Body of pancreas (tissue), 4 donors: ENCODE measurements at regions not wholly inside any gene's neighbourhood (a gene's known extent, or its start where the extent isn't known, plus 50 kb on each side); places are given as distances from the start of the nearest gene placed in this dataset.

Source experiments
- ATAC-seq: fragments of 150-250 bp; one replicate; pipeline ENCODE4 v1.9.1; 2016
- DNase-seq, 4 donors: peaks; one replicate each; pipeline ENCODE4 v3.0.0-alpha.2; 2019
- H3K27ac ChIP-seq, 4 donors: fragments of 200-600 bp; sonication (generic); 1 replicate in 3 of 4; 2 replicates in 1 of 4; pipeline versions ENCODE4 v1.5.1 to v1.6.1; 2016 to 2019; ENCODE audit warnings: mild to moderate bottlenecking in 1 of 4, mixed read lengths in 1 of 4, moderate library complexity in 1 of 4
- H3K27me3 ChIP-seq, 2 donors: fragments of 200-600 bp; sonication (generic); one replicate each; pipeline ENCODE4 v1.6.0; 2016; ENCODE audit warnings: mild to moderate bottlenecking in 1 of 2
- H3K36me3 ChIP-seq, 2 donors: fragments of 200-600 bp; sonication (generic); replicated peaks in 1 of 2; 2 replicates each; pipeline ENCODE4 v1.5.1; 2016; ENCODE audit warnings: low read depth in 2 of 2; ENCODE audit not compliant: insufficient read depth in 1 of 2
- H3K4me1 ChIP-seq: fragments of 200-600 bp; sonication (generic); one replicate; pipeline ENCODE4 v1.6.0; 2016
- H3K4me3 ChIP-seq, 2 donors: fragments of 200-600 bp; sonication (generic); 1 replicate in 1 of 2; 2 replicates in 1 of 2; pipeline ENCODE4 v1.5.1; 2016 to 2019
- H3K9me3 ChIP-seq, 3 donors: fragments of 200-600 bp; sonication (generic); 1 replicate in 2 of 3; 2 replicates in 1 of 3; pipeline ENCODE4 v1.5.1; 2016
- POLR2A ChIP-seq, 3 donors: fragments of 450-650 bp; IDR thresholded peaks; one replicate each; pipeline ENCODE4 v1.6.1; 2016; ENCODE audit warnings: antibody characterized with exemption in 3 of 3, mild to moderate bottlenecking in 2 of 3
- WGBS, 2 donors: methylation state at CpG; one replicate each; pipeline ENCODE4 v1.1.5; 2017; 5-methylcytosine and 5-hydroxymethylcytosine counted together
- intact Hi-C: fragments of 100-400 bp; cut with DNase I; formaldehyde crosslinking; loops from one replicate; pipeline ENCODE4 v1.15.1; 2023
- TF ChIP-seq, protein P1 (sequence below), 7 experiments: fragments of 450-650 bp in 4 of 7; fragments of 200-600 bp in 3 of 7; sonication (generic) in 3 of 7; IDR thresholded peaks; one replicate each; pipeline ENCODE4 v1.5.1; 2016 to 2019; ENCODE audit warnings: antibody characterized with exemption in 7 of 7

GRCh38 chr2:136251197-136251884 lies 133.4 kb upstream of the CXCR4 start:
- DNase-seq (no peak), ATAC-seq (no peak)
- TF ChIP-seq POLR2A (IDR thresholded peaks at IDR 0.05) = no peak
- TF ChIP-seq, protein P1, sequence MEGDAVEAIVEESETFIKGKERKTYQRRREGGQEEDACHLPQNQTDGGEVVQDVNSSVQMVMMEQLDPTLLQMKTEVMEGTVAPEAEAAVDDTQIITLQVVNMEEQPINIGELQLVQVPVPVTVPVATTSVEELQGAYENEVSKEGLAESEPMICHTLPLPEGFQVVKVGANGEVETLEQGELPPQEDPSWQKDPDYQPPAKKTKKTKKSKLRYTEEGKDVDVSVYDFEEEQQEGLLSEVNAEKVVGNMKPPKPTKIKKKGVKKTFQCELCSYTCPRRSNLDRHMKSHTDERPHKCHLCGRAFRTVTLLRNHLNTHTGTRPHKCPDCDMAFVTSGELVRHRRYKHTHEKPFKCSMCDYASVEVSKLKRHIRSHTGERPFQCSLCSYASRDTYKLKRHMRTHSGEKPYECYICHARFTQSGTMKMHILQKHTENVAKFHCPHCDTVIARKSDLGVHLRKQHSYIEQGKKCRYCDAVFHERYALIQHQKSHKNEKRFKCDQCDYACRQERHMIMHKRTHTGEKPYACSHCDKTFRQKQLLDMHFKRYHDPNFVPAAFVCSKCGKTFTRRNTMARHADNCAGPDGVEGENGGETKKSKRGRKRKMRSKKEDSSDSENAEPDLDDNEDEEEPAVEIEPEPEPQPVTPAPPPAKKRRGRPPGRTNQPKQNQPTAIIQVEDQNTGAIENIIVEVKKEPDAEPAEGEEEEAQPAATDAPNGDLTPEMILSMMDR (IDR thresholded peaks at IDR 0.05) = no peak
- Histone ChIP-seq H3K36me3 (no peaks in the 10 kb centered on the region), H3K27me3 (no peaks in the 10 kb centered on the region), H3K9me3 (no peaks in the 10 kb centered on the region), H3K4me1 (peaks cover 1% of the 10 kb centered on the region), H3K27ac (no peak overlapping the region), H3K4me3 (no peak overlapping the region)
- WGBS, 2 donors = 61 to 65% methylated on average over 5 of the region's 5 CpGs
- intact Hi-C loops = no loop called here

DNA sequence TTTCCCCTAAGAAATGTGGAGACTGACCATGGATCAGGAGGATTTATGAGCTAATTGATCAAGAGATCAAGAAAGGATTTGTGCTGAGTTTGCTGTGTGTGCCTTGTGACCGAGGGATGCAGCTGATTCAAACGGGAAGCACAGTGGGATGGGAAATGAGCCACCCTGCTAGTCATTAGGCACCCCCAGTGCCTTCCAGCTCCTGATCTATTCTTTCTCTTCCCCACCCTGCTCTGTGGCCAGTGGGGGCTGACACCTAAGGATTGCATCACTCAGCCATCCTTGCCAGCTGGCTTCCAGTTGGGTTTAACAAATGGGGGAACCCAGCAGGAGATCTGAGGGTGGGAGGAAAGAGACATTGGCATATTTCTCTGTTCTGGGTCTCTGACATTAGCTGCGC lies 132.2 kb upstream of the CXCR4 start:
- H3K4me1 ChIP-seq = peaks cover 7% of the 10 kb centered on the region
- intact Hi-C loops = no loop called here
- no peak overlapping the region for H3K4me3 ChIP-seq
- H3K36me3 ChIP-seq = no peaks in the 10 kb centered on the region
- 50 to 54% methylated on average over 3 of the region's 3 CpGs for WGBS, 2 donors
- no peak for TF ChIP-seq POLR2A (IDR thresholded peaks at IDR 0.05)
- TF ChIP-seq, protein P1 (IDR thresholded peaks at IDR 0.05) = no peak
- no peak overlapping the region for H3K27ac ChIP-seq
- H3K27me3 ChIP-seq = no peaks in the 10 kb centered on the region
- DNase-seq = no peak
- no peak for ATAC-seq
- no peaks in the 10 kb centered on the region for H3K9me3 ChIP-seq

- TF ChIP-seq POLR2A (IDR thresholded peaks at IDR 0.05) = no peak
Observed at GRCh38 chr2:136248907-136249306, 131.0 kb upstream of the CXCR4 start.

DNA sequence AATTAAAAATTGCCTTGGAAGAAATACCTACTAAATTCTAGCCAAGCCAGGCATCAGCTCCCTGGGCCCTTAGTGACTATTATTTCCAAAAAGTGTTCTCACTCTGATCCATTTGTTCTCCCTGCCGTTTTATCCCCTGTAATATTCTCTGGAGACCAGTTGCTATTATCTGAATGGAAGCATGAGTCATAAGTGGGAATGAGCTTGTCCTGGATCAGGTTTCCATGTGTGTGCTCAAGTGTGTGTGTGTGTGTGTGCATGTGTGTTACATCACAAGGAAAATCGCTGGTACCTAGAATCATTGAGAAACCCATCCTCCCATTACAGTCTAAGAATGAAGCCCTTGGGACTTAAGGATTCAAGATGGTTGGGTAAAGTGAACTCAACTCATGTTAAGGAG lies 130.3 kb upstream of the CXCR4 start:
- Histone ChIP-seq H3K9me3 (no peaks in the 10 kb centered on the region), H3K27ac (no peak overlapping the region), H3K27me3 (no peaks in the 10 kb centered on the region), H3K4me1 (peaks cover 7% of the 10 kb centered on the region), H3K4me3 (no peak overlapping the region), H3K36me3 (no peaks in the 10 kb centered on the region)
- intact Hi-C loops = no loop called here
- ATAC-seq (no peak), DNase-seq (no peak)
- TF ChIP-seq POLR2A (IDR thresholded peaks at IDR 0.05) = no peak
- TF ChIP-seq, protein P1 (IDR thresholded peaks at IDR 0.05) = no peak
- WGBS, 2 donors = 54 to 56% methylated on average over 2 of the region's 2 CpGs

More at GRCh38 chr2:136248907-136249306, 131.0 kb upstream of the CXCR4 start:
- Histone ChIP-seq H3K4me3 (no peak overlapping the region), H3K4me1 (peaks cover 7% of the 10 kb centered on the region), H3K9me3 (no peaks in the 10 kb centered on the region), H3K36me3 (no peaks in the 10 kb centered on the region), H3K27ac (no peak overlapping the region), H3K27me3 (no peaks in the 10 kb centered on the region)
- WGBS, 2 donors = 50 to 75% methylated on average over 2 of the region's 2 CpGs
- intact Hi-C loops = no loop called here
- ATAC-seq = no peak
- DNase-seq = no peak

DNA sequence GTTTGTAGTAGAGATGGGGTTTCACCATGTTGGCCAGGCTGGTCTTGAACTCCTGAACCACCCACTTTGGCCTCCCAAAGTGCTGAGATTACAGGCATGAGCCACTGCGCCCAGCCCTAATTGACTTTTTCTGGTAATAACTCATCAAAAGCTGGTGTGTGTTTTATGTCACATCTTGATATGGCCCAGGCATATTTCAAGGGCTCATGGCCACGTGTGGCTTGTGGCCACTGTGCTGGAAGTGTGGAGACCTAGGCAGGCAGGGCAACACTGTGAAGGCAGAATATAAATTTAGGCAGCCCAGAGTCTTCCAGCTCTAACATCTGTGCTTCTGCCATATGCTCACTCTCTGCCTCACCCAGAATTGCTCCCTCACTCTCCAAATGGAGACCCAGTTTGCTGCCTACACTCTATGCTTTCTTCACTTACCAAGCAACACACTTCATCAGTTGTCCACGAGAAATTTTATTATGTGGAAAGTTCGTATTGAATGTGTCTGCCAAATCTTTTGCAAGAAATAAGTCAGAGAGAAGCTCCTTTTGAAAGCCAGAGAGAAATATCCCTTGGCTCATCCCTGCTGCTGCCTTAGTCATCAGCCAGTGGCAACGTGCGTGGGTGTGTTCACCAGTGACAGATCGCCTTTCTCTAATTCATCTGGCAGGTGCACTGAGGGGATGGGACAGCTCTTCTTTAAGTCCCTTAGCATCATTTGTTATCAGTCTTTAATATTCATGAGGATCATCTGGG lies 129.4 kb upstream of the CXCR4 start:
- ATAC-seq (no peak), DNase-seq (peak in 1 of 4 donors; percentile 20)
- no peaks in the 10 kb centered on the region for H3K27me3 ChIP-seq
- intact Hi-C loops = no loop called here
- no peak for TF ChIP-seq POLR2A (IDR thresholded peaks at IDR 0.05)
- TF ChIP-seq, protein P1 (IDR thresholded peaks at IDR 0.05) = no peak
- 68 to 74% methylated on average over 7 of the region's 7 CpGs for whole genome bisulfite sequencing, 2 donors
- no peak overlapping the region for H3K27ac ChIP-seq
- no peaks in the 10 kb centered on the region for H3K36me3 ChIP-seq
- H3K9me3 ChIP-seq = no peaks in the 10 kb centered on the region
- no peak overlapping the region for H3K4me3 ChIP-seq
- H3K4me1 ChIP-seq = peaks cover 7% of the 10 kb centered on the region
